HCT116 (cell line): ENCODE measurements at regions not wholly inside any gene's neighbourhood (a gene's known extent, or its start where the extent isn't known, plus 50 kb on each side); places are given as distances from the start of the nearest gene placed in this dataset.

Experiments used
- ATAC-seq: fragments of 200-7000 bp; cut with Tn5 transposase; 2 replicates; pipeline ENCODE4 v1.9.1; 2020; ENCODE audit warnings: mild to moderate bottlenecking, moderate library complexity
- BruUV-seq: library from RNA; stranded (reverse); fragments of 400-500 nt; replicated peaks from 2 replicates; lab custom pipeline; 2021; lab: Mats Ljungman, UMichigan
- CTCF ChIA-PET: fragments of 300-600 bp; sonication (Branson Sonifier 250); formaldehyde crosslinking; loops from one replicate; lab custom pipeline; 2021; ENCODE audit warnings: antibody characterized with exemption; lab: Charles Lee
- POLR2A ChIA-PET: fragments of 300-600, 350-600 bp; sonication (Branson Sonifier 250); formaldehyde crosslinking; loops from one replicate; lab custom pipeline; 2021; ENCODE audit warnings: antibody characterized with exemption; lab: Charles Lee
- RAD21 ChIA-PET, 2 experiments: fragments of 300-600 bp; sonication (Branson Sonifier 250); formaldehyde crosslinking; loops; one replicate each; lab custom pipeline; 2023; ENCODE audit warnings: low total read pairs in 2 of 2; ENCODE audit not compliant: uncharacterized antibody in 2 of 2, unreplicated experiment in 2 of 2, low non-redundant PET in 1 of 2; lab: Charles Lee
- DNase-seq: peaks from one replicate; pipeline ENCODE4 v3.0.0-alpha.2; 2010; ENCODE audit warnings: low read depth, low spot score
- H2AFZ ChIP-seq: fragments of 200-600 bp; shearing (Covaris generic), sonication (generic); 2 replicates; pipeline ENCODE4 v1.6.1; 2017; ENCODE audit warnings: low read depth, mixed run types, mixed read lengths, antibody characterized with exemption, low read length; ENCODE audit not compliant: poor library complexity, severe bottlenecking
- H3K27ac ChIP-seq: 2 replicates; pipeline ENCODE4 v1.5.1; 2012; ENCODE audit warnings: low read depth, low read length
- H3K27me3 ChIP-seq: fragments of 200-600 bp; sonication (generic); 2 replicates; pipeline ENCODE4 v1.6.1; 2016; ENCODE audit warnings: mixed run types, low read length, mixed read lengths; ENCODE audit not compliant: insufficient read depth
- H3K36me3 ChIP-seq, 2 experiments: fragments of 200-500 bp in 1 of 2; fragments of 200-600 bp in 1 of 2; sonication (Bioruptor generic) in 1 of 2; sonication (generic) in 1 of 2; 2 replicates each; pipeline versions ENCODE4 v1.5.1 to v1.6.1; 2014 to 2016; ENCODE audit warnings: low read length in 2 of 2, inconsistent platforms in 1 of 2, mixed read lengths in 1 of 2, mixed run types in 1 of 2; ENCODE audit not compliant: insufficient read depth in 2 of 2, control insufficient read depth in 1 of 2
- H3K4me1 ChIP-seq, 2 experiments: fragments of 200-600 bp in 1 of 2; sonication (generic) in 1 of 2; 2 replicates each; pipeline versions ENCODE4 v1.5.1 to v1.6.1; 2012 to 2017; ENCODE audit warnings: low read length in 2 of 2, inconsistent platforms in 1 of 2, mild to moderate bottlenecking in 1 of 2, mixed read lengths in 1 of 2, mixed run types in 1 of 2, moderate library complexity in 1 of 2; ENCODE audit not compliant: insufficient read depth in 2 of 2, control insufficient read depth in 1 of 2
- H3K4me2 ChIP-seq: fragments of 200-600 bp; sonication (generic); 2 replicates; pipeline ENCODE4 v1.6.1; 2017; ENCODE audit warnings: mixed run types, low read length, mixed read lengths
- H3K4me3 ChIP-seq, 2 experiments: fragments of 200-600 bp in 1 of 2; sonication (generic) in 1 of 2; replicated peaks in 1 of 2; 2 replicates each; pipeline ENCODE4 v1.5.1; 2011 to 2016; ENCODE audit warnings: low read length in 2 of 2, control low read depth in 1 of 2, low read depth in 1 of 2, mild to moderate bottlenecking in 1 of 2, mixed read lengths in 1 of 2, mixed run types in 1 of 2
- H3K79me2 ChIP-seq: fragments of 200-600 bp; sonication (generic); 2 replicates; pipeline ENCODE4 v1.6.1; 2017; ENCODE audit warnings: mild to moderate bottlenecking, mixed run types, low read length, moderate library complexity, mixed read lengths; ENCODE audit not compliant: insufficient read depth
- H3K9ac ChIP-seq: fragments of 200-600 bp; sonication (generic); 2 replicates; pipeline ENCODE4 v1.6.1; 2016; ENCODE audit warnings: low read length, mixed read lengths
- H3K9me2 ChIP-seq: fragments of 200-600 bp; sonication (generic), shearing (Covaris generic); 2 replicates; pipeline ENCODE4 v1.6.1; 2017; ENCODE audit warnings: mixed run types, mild to moderate bottlenecking, moderate library complexity; ENCODE audit not compliant: insufficient read depth
- H3K9me3 ChIP-seq, 2 experiments: fragments of 200-500 bp in 1 of 2; fragments of 200-600 bp in 1 of 2; sonication (Bioruptor generic) in 1 of 2; sonication (generic) in 1 of 2; 2 replicates each; pipeline ENCODE4 v1.6.1; 2014 to 2017; ENCODE audit warnings: low read length in 2 of 2, mixed read lengths in 2 of 2, inconsistent platforms in 1 of 2, low read depth in 1 of 2, mild to moderate bottlenecking in 1 of 2, mixed run types in 1 of 2, moderate library complexity in 1 of 2; ENCODE audit not compliant: control insufficient read depth in 1 of 2, insufficient read depth in 1 of 2
- H4K20me1 ChIP-seq: fragments of 200-600 bp; sonication (generic), shearing (Covaris generic); 2 replicates; pipeline ENCODE4 v1.6.1; 2017; ENCODE audit warnings: mixed run types, mild to moderate bottlenecking, moderate library complexity; ENCODE audit not compliant: insufficient read depth
- ATF3 ChIP-seq: IDR thresholded peaks from 2 replicates; pipeline ENCODE4 v1.6.1; 2012
- CBX3 ChIP-seq: IDR thresholded peaks from 2 replicates; pipeline ENCODE4 v1.6.1; 2012; ENCODE audit warnings: low read depth
- CEBPB ChIP-seq: IDR thresholded peaks from 2 replicates; pipeline ENCODE4 v1.6.1; 2012; ENCODE audit warnings: low read depth
- EZH2 ChIP-seq: fragments of 200-600 bp; sonication (generic); IDR thresholded peaks from 2 replicates; pipeline ENCODE4 v1.6.1; 2017; ENCODE audit warnings: antibody characterized with exemption, mixed run types
- EZH2phosphoT487 ChIP-seq: fragments of 200-600 bp; IDR thresholded peaks from 2 replicates; pipeline ENCODE4 v1.6.1; 2018; ENCODE audit warnings: antibody characterized with exemption, borderline replicate concordance
- MAX ChIP-seq: IDR thresholded peaks from 2 replicates; pipeline ENCODE4 v1.6.1; 2012
- POLR2A ChIP-seq: IDR thresholded peaks from 2 replicates; pipeline ENCODE4 v1.7.0; 2011; ENCODE audit warnings: borderline replicate concordance; ENCODE audit not compliant: insufficient read depth, insufficient read length; ENCODE audit errors: extremely low read depth
- RAD21 ChIP-seq: IDR thresholded peaks from 2 replicates; pipeline ENCODE4 v1.6.1; 2012; ENCODE audit warnings: low read depth, mild to moderate bottlenecking
- REST ChIP-seq: IDR thresholded peaks from 2 replicates; pipeline ENCODE4 v1.6.1; 2012; ENCODE audit warnings: low read depth
- SIN3A ChIP-seq: IDR thresholded peaks from 2 replicates; pipeline ENCODE4 v1.6.1; 2012; ENCODE audit warnings: low read depth
- SRF ChIP-seq: IDR thresholded peaks from 2 replicates; pipeline ENCODE4 v1.6.1; 2012; ENCODE audit warnings: low read depth
- ZBTB33 ChIP-seq: IDR thresholded peaks from 2 replicates; pipeline ENCODE4 v1.6.1; 2011; ENCODE audit warnings: mild to moderate bottlenecking, low read length, moderate library complexity; ENCODE audit not compliant: insufficient replicate concordance; ENCODE audit errors: extremely low read depth
- ZFX ChIP-seq: fragments of 450-650 bp; IDR thresholded peaks from 2 replicates; pipeline ENCODE4 v1.6.1; 2017
- intact Hi-C: fragments of 100-400 bp; cut with micrococcal nuclease; formaldehyde crosslinking; loops from 2 replicates; pipeline ENCODE4 v1.10.0; 2022

- TF ChIP-seq REST, result no peak
- no peak for TF ChIP-seq SRF
- TF ChIP-seq EZH2, result no peak
- TF ChIP-seq POLR2A, result no peak
Observed at GRCh38 chr3:187617213-187617612, 53.0 kb downstream of the SST start (continued).

DNA sequence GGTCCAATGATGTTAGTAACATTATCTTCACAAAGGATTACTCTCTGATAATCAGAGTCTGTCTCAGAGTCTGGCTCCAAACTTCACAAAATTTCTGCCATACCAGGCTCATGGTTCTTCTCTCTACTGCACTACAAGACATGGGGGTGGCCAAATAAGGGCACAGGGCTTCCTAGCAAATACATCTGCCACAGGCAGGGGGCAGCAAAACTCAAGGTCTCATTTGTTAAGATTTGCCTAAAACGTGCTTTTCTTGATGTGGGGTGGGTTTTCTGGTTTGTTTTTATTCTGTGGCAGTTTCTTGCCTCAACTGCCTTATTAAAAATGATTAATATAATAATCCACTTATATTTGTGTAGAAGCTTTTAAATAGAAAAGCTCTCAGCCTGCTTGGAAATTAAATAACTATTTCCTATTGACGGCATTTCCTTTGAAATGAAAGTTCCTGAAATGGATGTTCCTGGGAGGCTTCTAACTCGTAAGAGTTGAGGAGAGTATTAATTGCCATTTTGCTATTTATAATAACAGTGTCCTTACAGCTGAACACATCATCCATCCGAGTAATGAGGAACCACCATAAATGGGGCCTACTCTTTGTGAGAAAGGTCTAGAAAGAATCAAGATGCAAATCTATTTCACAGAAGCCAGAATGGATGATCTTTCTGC, 53.8 kb downstream of the SST start:
- no peaks in the 10 kb centered on the region for H3K4me1 ChIP-seq
- H3K9me3 ChIP-seq, result no peaks in the 10 kb centered on the region
- H4K20me1 ChIP-seq, result no peaks in the 10 kb centered on the region
- no peaks in the 10 kb centered on the region for H3K79me2 ChIP-seq
- ChIA-PET POLR2A (no interaction called here), CTCF (interaction anchor here (0.7 to 2.5 kb wide), 13 partner anchors 16 to 298 kb away, joined by 3 to 42 read pairs (median 4); no protein-coding TSS in a partner anchor), RAD21 (interaction anchor here (0.7 to 1.2 kb wide), 2 partner anchors 63 kb away, joined by 3 to 5 read pairs; no protein-coding TSS in a partner anchor)
- peaks cover 24% of the 10 kb centered on the region for H3K27me3 ChIP-seq
- no peak overlapping the region for H3K4me2 ChIP-seq
- no peak overlapping the region for H3K4me3 ChIP-seq
- H2AFZ ChIP-seq, result peak overlapping the region; percentile 51
- no peak overlapping the region for H3K27ac ChIP-seq
- no peaks in the 10 kb centered on the region for H3K36me3 ChIP-seq
- no TSS peak for BruUV-seq
- no peaks in the 10 kb centered on the region for H3K9me2 ChIP-seq
- ATAC-seq (peak; percentile 91), DNase-seq (peak; percentile 46)
- intact Hi-C loops, result loop anchor here (1.0 to 2.0 kb wide), 3 partner anchors 63 to 298 kb away; no protein-coding TSS in a partner anchor
- H3K9ac ChIP-seq, result no peak overlapping the region
- TF ChIP-seq REST (no peak), CEBPB (no peak), MAX (no peak), SIN3A (no peak), EZH2phosphoT487 (no peak), ATF3 (no peak), ZFX (no peak), CBX3 (no peak), ZBTB33 (no peak), RAD21 (peak; percentile 68), SRF (peak; percentile 99)
